K562 (cell line): ENCODE measurements at regions not wholly inside any gene's neighbourhood (a gene's known extent, or its start where the extent isn't known, plus 50 kb on each side); places are given as distances from the start of the nearest gene placed in this dataset.
A peak's percentile ranks its signal among the peaks of the same experiment; 100 is the strongest.

Source experiments
- ATAC-seq: fragments of 200-7000 bp; cut with Tn5 transposase; 3 replicates; pipeline ENCODE4 v1.9.1; 2020; ENCODE audit warnings: moderate library complexity
- BruUV-seq: library from RNA; stranded (reverse); fragments of 400-500 nt; replicated peaks from 2 replicates; lab custom pipeline; 2021; lab: Mats Ljungman, UMichigan
- CTCF ChIA-PET: fragments of 300-600 bp; formaldehyde crosslinking; extraction: SDS; loops from one replicate; lab custom pipeline; 2021; ENCODE audit warnings: low intra/inter-chr PET ratio; lab: Yijun Ruan, JAX
- POLR2A ChIA-PET: fragments of 300-600, 350-650 bp; sonication (Branson Sonifier 250); formaldehyde crosslinking; extraction: SDS; loops from one replicate; lab custom pipeline; 2021; ENCODE audit warnings: antibody characterized with exemption, inconsistent platforms; lab: Yijun Ruan, JAX
- DNase-seq, 4 experiments: peaks; one replicate each; pipeline versions ENCODE4 v3.0.0 to v3.0.0-alpha.2; 2011 to 2018; ENCODE audit warnings: low spot score in 3 of 4, mixed read lengths in 3 of 4; ENCODE audit errors: extremely low read depth in 1 of 4
- FAIRE-seq: peaks from 2 replicates; lab custom pipeline; 2011; peaks lifted over from hg19 to GRCh38; lab: Jason Lieb, UNC
- H2AFZ ChIP-seq: 2 replicates; pipeline ENCODE4 v1.6.0; 2011; ENCODE audit warnings: low read depth, low read length, control low read depth, inconsistent platforms
- H3K27ac ChIP-seq: fragments of 200-600 bp; 3 replicates; pipeline ENCODE4 v1.8.0; 2011; ENCODE audit warnings: low read depth, mild to moderate bottlenecking, control low read depth, inconsistent platforms, low read length, moderate library complexity, mixed read lengths; ENCODE audit errors: extremely low read depth
- H3K27me3 ChIP-seq, 2 experiments: fragments of 300-600 bp in 1 of 2; 2 replicates in 1 of 2; 3 replicates in 1 of 2; pipeline versions ENCODE4 v1.6.0 to v1.8.0; 2011; ENCODE audit warnings: inconsistent platforms in 2 of 2, low read length in 2 of 2, mild to moderate bottlenecking in 1 of 2, mixed read lengths in 1 of 2, moderate library complexity in 1 of 2; ENCODE audit not compliant: control insufficient read depth in 2 of 2, insufficient read depth in 2 of 2
- H3K36me3 ChIP-seq: fragments of 300-600 bp; 3 replicates; pipeline ENCODE4 v1.8.0; 2011; ENCODE audit warnings: mild to moderate bottlenecking, low read length, inconsistent platforms; ENCODE audit not compliant: control insufficient read depth, insufficient read depth
- H3K4me1 ChIP-seq, 2 experiments: fragments of 200-600 bp in 1 of 2; replicated peaks in 1 of 2; 2 replicates in 1 of 2; 3 replicates in 1 of 2; pipeline versions ENCODE4 v1.5.1 to v1.8.0; 2011; ENCODE audit warnings: inconsistent platforms in 2 of 2, low read length in 2 of 2, mild to moderate bottlenecking in 1 of 2, mixed read lengths in 1 of 2, moderate library complexity in 1 of 2; ENCODE audit not compliant: control insufficient read depth in 2 of 2, insufficient read depth in 2 of 2
- H3K4me2 ChIP-seq: 2 replicates; pipeline ENCODE4 v1.6.1; 2011; ENCODE audit warnings: low read length, control low read depth, inconsistent platforms, mixed read lengths; ENCODE audit not compliant: insufficient read depth
- H3K4me3 ChIP-seq: fragments of 200-600 bp; sonication (generic), shearing (Covaris generic); 2 replicates; pipeline ENCODE4 v1.5.1; 2016; ENCODE audit warnings: control low read depth, inconsistent platforms
- H3K79me2 ChIP-seq: fragments of 200-600 bp; 3 replicates; pipeline ENCODE4 v1.8.0; 2011; ENCODE audit warnings: low read length, inconsistent platforms; ENCODE audit not compliant: control insufficient read depth, insufficient read depth
- H3K9ac ChIP-seq, 2 experiments: 2 replicates each; pipeline versions ENCODE4 v1.6.0 to v1.6.1; 2011; ENCODE audit warnings: low read depth in 2 of 2, low read length in 2 of 2, control low read depth in 1 of 2, inconsistent platforms in 1 of 2, mild to moderate bottlenecking in 1 of 2, mixed read lengths in 1 of 2; ENCODE audit not compliant: insufficient read depth in 1 of 2
- H3K9me1 ChIP-seq: one replicate; pipeline ENCODE4 v1.6.0; 2011; ENCODE audit warnings: inconsistent platforms, mild to moderate bottlenecking, low read length, moderate library complexity; ENCODE audit not compliant: control insufficient read depth, insufficient read depth
- H3K9me3 ChIP-seq: replicated peaks from 2 replicates; pipeline ENCODE4 v1.5.1; 2011; ENCODE audit warnings: low read depth, low read length, inconsistent platforms; ENCODE audit not compliant: control insufficient read depth, insufficient read depth
- H4K20me1 ChIP-seq: replicated peaks from 2 replicates; pipeline ENCODE4 v1.6.1; 2011; ENCODE audit warnings: low read length, inconsistent platforms, mixed read lengths; ENCODE audit not compliant: control insufficient read depth, insufficient read depth
- CREB3L1 ChIP-seq: fragments of 450-650 bp; IDR thresholded peaks from 2 replicates; pipeline ENCODE4 v1.6.1; 2014; ENCODE audit warnings: low read depth, mild to moderate bottlenecking, moderate library complexity, borderline replicate concordance
- DIDO1 ChIP-seq: fragments of 450-650 bp; IDR thresholded peaks from 2 replicates; pipeline ENCODE4 v1.6.1; 2016; ENCODE audit warnings: low read depth, missing biosample characterization, missing genetic modification characterization
- HEY1 ChIP-seq: fragments of 250-450 bp; sonication (Bioruptor Pico); IDR thresholded peaks from 2 replicates; pipeline ENCODE4 v1.5.0; 2020; ENCODE audit warnings: mild to moderate bottlenecking, moderate library complexity, borderline replicate concordance
- KLF16 ChIP-seq: IDR thresholded peaks from 2 replicates; pipeline ENCODE4 v1.6.1; 2016; ENCODE audit warnings: antibody characterized with exemption
- MLLT1 ChIP-seq, 2 experiments: fragments of 450-650 bp; IDR thresholded peaks; 2 replicates each; pipeline ENCODE4 v1.6.1; 2016
- PATZ1 ChIP-seq: fragments of 250-450 bp; sonication (Bioruptor Pico); IDR thresholded peaks from 2 replicates; pipeline ENCODE4 v1.5.0; 2020; ENCODE audit warnings: mild to moderate bottlenecking, borderline replicate concordance
- POLR2B ChIP-seq: fragments of 450-650 bp; IDR thresholded peaks from 2 replicates; pipeline ENCODE4 v1.6.1; 2018; ENCODE audit warnings: low read depth; ENCODE audit not compliant: partially characterized antibody
- RBBP5 ChIP-seq: fragments of 200-600 bp; sonication (generic); IDR thresholded peaks from 2 replicates; pipeline ENCODE4 v1.6.1; 2012; ENCODE audit warnings: borderline replicate concordance, mild to moderate bottlenecking, low read length, control low read depth, inconsistent platforms; ENCODE audit not compliant: insufficient read depth, poor library complexity, severe bottlenecking
- RBM22 ChIP-seq: fragments of 200-400 bp; formaldehyde crosslinking; IDR thresholded peaks from 2 replicates; pipeline ENCODE4 v1.6.1; 2018; ENCODE audit warnings: low read length, low read depth; ENCODE audit not compliant: poor library complexity, severe bottlenecking
- SLC30A9 ChIP-seq: fragments of 250-450 bp; sonication (Bioruptor Pico); IDR thresholded peaks from 2 replicates; pipeline ENCODE4 v1.8.0; 2022; ENCODE audit warnings: mild to moderate bottlenecking, moderate library complexity
- SUPT5H ChIP-seq: fragments of 450-650 bp; IDR thresholded peaks from 2 replicates; pipeline ENCODE4 v1.6.1; 2016
- ZBTB7A ChIP-seq: IDR thresholded peaks from 2 replicates; pipeline ENCODE4 v1.6.1; 2011; ENCODE audit warnings: low read depth, mild to moderate bottlenecking, low read length, moderate library complexity, borderline replicate concordance; ENCODE audit not compliant: control insufficient read depth
- ZNF766 ChIP-seq: fragments of 200-800 bp; sonication (Bioruptor generic); conservative IDR thresholded peaks from 2 replicates; pipeline ENCODE4 v1.6.1; 2016; ENCODE audit warnings: missing genetic modification characterization, missing compliant biosample characterization
- ZNF785 ChIP-seq: fragments of 250-450 bp; sonication (Bioruptor Pico); IDR thresholded peaks from 2 replicates; pipeline ENCODE4 v1.4.0; 2020; ENCODE audit warnings: mild to moderate bottlenecking
- ZNF79 ChIP-seq: fragments of 250-450 bp; sonication (Bioruptor Pico); IDR thresholded peaks from 2 replicates; pipeline ENCODE4 v1.4.0; 2020; ENCODE audit warnings: low read depth, mild to moderate bottlenecking, moderate library complexity
- WGBS: fragments of 100-300 bp; shearing (Covaris generic); methylation state at CpG from one replicate; pipeline ENCODE4 v1.1.6; 2016; ENCODE audit warnings: low coverage, mixed read lengths; ENCODE audit not compliant: insufficient coverage; ENCODE audit errors: missing lambda C conversion rate; 5-methylcytosine and 5-hydroxymethylcytosine counted together
- in situ Hi-C: fragments of 300-500 bp; cut with MboI; formaldehyde crosslinking; loops from 4 replicates; pipeline ENCODE4 v1.15.0; 2018; ENCODE audit warnings: inconsistent platforms, mixed read lengths
- intact Hi-C: fragments of 100-400 bp; cut with micrococcal nuclease; formaldehyde crosslinking; loops from 2 replicates; pipeline ENCODE4 v1.14.2; 2022

GRCh38 chr15:92808598-92809063 lies 91.5 kb upstream of the CHD2 start:
- ChIA-PET POLR2A (interaction anchor here (0.6 to 7.8 kb wide), 24 partner anchors 9 to 367 kb away, joined by 3 to 110 read pairs (median 6); partner anchors contain the start of gene CHD2), CTCF (interaction anchor here (1.1 to 3.6 kb wide), 2 partner anchors 96 to 110 kb away, joined by 3 to 11 read pairs; no protein-coding TSS in a partner anchor)
- peak overlapping the region; percentile 35 for H3K4me3 ChIP-seq
- H3K4me1 ChIP-seq = peaks cover 21 to 38% of the 10 kb centered on the region in 2 experiments
- H3K27me3 ChIP-seq = no peaks in the 10 kb centered on the region
- no peaks in the 10 kb centered on the region for H4K20me1 ChIP-seq
- in situ Hi-C loops (no loop called here), intact Hi-C loops (loop anchor here (1.0 kb wide), 1 partner anchor 110 kb away; no protein-coding TSS in a partner anchor)
- peak; percentile 7 for ATAC-seq
- H3K27ac ChIP-seq = peak overlapping the region; percentile 92
- BruUV-seq = TSS peak; percentile 93
- no peaks in the 10 kb centered on the region for H3K9me3 ChIP-seq
- WGBS = under 1% methylated on average over 11 of the region's 30 CpGs
- H2AFZ ChIP-seq = 0 out of 2 replicates have a peak overlapping the region, but pooled peaks have one; percentile 58
- no peak for FAIRE-seq
- no peaks in the 10 kb centered on the region for H3K36me3 ChIP-seq
- H3K9ac ChIP-seq = peak overlapping the region; percentile 83 to 94
- peak in 3 of 4 experiments; percentile 41 to 59 (median 54) for DNase-seq
- H3K4me2 ChIP-seq = peak overlapping the region; percentile 86
- H3K9me1 ChIP-seq = no peaks in the 10 kb centered on the region
- H3K79me2 ChIP-seq = peaks cover 41% of the 10 kb centered on the region
- TF ChIP-seq POLR2B (peak; percentile 7), ZBTB7A (peak; percentile 48; the same call in 1 of the 2 replicates), RBBP5 (peak; percentile 35), HEY1 (CRISPR knock-in tag) (0 out of 2 replicates have a peak, but pooled peaks have one; percentile 45), PATZ1 (CRISPR knock-in tag) (0 out of 2 replicates have a peak, but pooled peaks have one; percentile 68), KLF16 (no peak), CREB3L1 (no peak), DIDO1 (tag) (no peak), ZNF79 (CRISPR knock-in tag) (0 out of 2 replicates have a peak, but pooled peaks have one; percentile 32), ZNF785 (CRISPR knock-in tag) (no peak), ZNF766 (CRISPR knock-in tag) (peak; percentile 36), SUPT5H (peak; percentile 16; the same call in 1 of the 2 replicates), RBM22 (no peak), SLC30A9 (no peak), MLLT1 (IDR thresholded peaks at IDR 0.05) (peak; percentile 67 to 72; a peak in 3 of 4 replicates)
